Erythroblast (primary cell): ENCODE measurements at regions not wholly inside any gene's neighbourhood (a gene's known extent, or its start where the extent isn't known, plus 50 kb on each side); places are given as distances from the start of the nearest gene placed in this dataset.

Experiments
- GATA1 ChIP-seq: IDR thresholded peaks from 2 replicates; pipeline ENCODE4 v1.6.1; 2011; ENCODE audit warnings: low read depth, mild to moderate bottlenecking, control low read depth, low read length, moderate library complexity
- POLR2A ChIP-seq: IDR thresholded peaks from 2 replicates; pipeline ENCODE4 v1.6.1; 2011; ENCODE audit warnings: mild to moderate bottlenecking, low read length

GRCh38 chr14:55758796-55759195 is 178.8 kb downstream of the KTN1 start:
- TF ChIP-seq POLR2A (no peak), GATA1 (no peak)
